NCI-H345 treated with DMSO at 0.1 percent for 48 hours (cell line): ENCODE measurements at regions not wholly inside any gene's neighbourhood (a gene's known extent, or its start where the extent isn't known, plus 50 kb on each side); places are given as distances from the start of the nearest gene placed in this dataset.

ENCODE experiments used
- DNase-seq: peaks from one replicate; lab custom pipeline; 2025; ENCODE audit not compliant: unreplicated experiment; lab: John Stamatoyannopoulos, UW

GRCh38 chr4:71237641-71238040 lies 101.2 kb upstream of the SLC4A4 start:
- no peak for DNase-seq

GRCh38 chr4:71239365-71239764 lies 99.5 kb upstream of the SLC4A4 start:
- DNase-seq: no peak

GRCh38 chr4:71240094-71240493 lies 98.7 kb upstream of the SLC4A4 start:
- no peak for DNase-seq

- peak; percentile 20 for DNase-seq
These were observed 97.1 kb upstream of the SLC4A4 start for GRCh38 chr4:71241501-71242288.

- no peak for DNase-seq
These were observed 95.6 kb upstream of the SLC4A4 start for GRCh38 chr4:71243091-71243833.

GRCh38 chr4:71247706-71248105 lies 91.1 kb upstream of the SLC4A4 start:
- no peak for DNase-seq

- DNase-seq: no peak
These were observed 87.6 kb upstream of the SLC4A4 start for GRCh38 chr4:71251261-71251660.

GRCh38 chr4:71253545-71253944 lies 85.3 kb upstream of the SLC4A4 start:
- no peak for DNase-seq

GRCh38 chr4:71254451-71255012 lies 84.3 kb upstream of the SLC4A4 start:
- no peak for DNase-seq

- no peak for DNase-seq
These were observed 82.8 kb upstream of the SLC4A4 start for GRCh38 chr4:71255976-71256375.

GRCh38 chr4:71257761-71258160 lies 81.1 kb upstream of the SLC4A4 start:
- no peak for DNase-seq

GRCh38 chr4:71258323-71258722 lies 80.5 kb upstream of the SLC4A4 start:
- DNase-seq: no peak

- DNase-seq: no peak
These were observed 79.5 kb upstream of the SLC4A4 start for GRCh38 chr4:71259280-71259679.

- no peak for DNase-seq
These were observed 78.9 kb upstream of the SLC4A4 start for GRCh38 chr4:71259911-71260331.

- DNase-seq: no peak
These were observed 78.3 kb upstream of the SLC4A4 start for GRCh38 chr4:71260544-71260943.

GRCh38 chr4:71261001-71261400 lies 77.8 kb upstream of the SLC4A4 start:
- DNase-seq: no peak

- DNase-seq: no peak
These were observed 77.1 kb upstream of the SLC4A4 start for GRCh38 chr4:71261633-71262121.

GRCh38 chr4:71262161-71262560 lies 76.7 kb upstream of the SLC4A4 start:
- no peak for DNase-seq

GRCh38 chr4:71266090-71266794 lies 72.6 kb upstream of the SLC4A4 start:
- DNase-seq: no peak

- DNase-seq: no peak
These were observed 71.6 kb upstream of the SLC4A4 start for GRCh38 chr4:71267244-71267643.

- no peak for DNase-seq
These were observed 70.7 kb upstream of the SLC4A4 start for GRCh38 chr4:71268166-71268565.
